GM06990 (cell line): ENCODE measurements at regions not wholly inside any gene's neighbourhood (a gene's known extent, or its start where the extent isn't known, plus 50 kb on each side); places are given as distances from the start of the nearest gene placed in this dataset.

Source experiments
- DNase-seq: peaks from one replicate; pipeline ENCODE4 v3.0.0-alpha.2; 2011; ENCODE audit not compliant: insufficient read length; ENCODE audit errors: extremely low read depth
- H3K27me3 ChIP-seq: replicated peaks from 2 replicates; pipeline ENCODE4 v1.6.0; 2011; ENCODE audit warnings: low read length; ENCODE audit not compliant: control insufficient read depth, insufficient read depth
- H3K36me3 ChIP-seq: 2 replicates; pipeline ENCODE4 v1.5.1; 2011; ENCODE audit warnings: low read length; ENCODE audit not compliant: control insufficient read depth, insufficient read depth
- H3K4me3 ChIP-seq: replicated peaks from 2 replicates; pipeline ENCODE4 v1.5.1; 2011; ENCODE audit warnings: low read depth, mild to moderate bottlenecking, control low read depth, low read length
- TF ChIP-seq, protein P1 (sequence below): IDR thresholded peaks from 2 replicates; pipeline ENCODE4 v1.5.1; 2011; ENCODE audit warnings: low read length, control low read depth, mild to moderate bottlenecking, inconsistent platforms; ENCODE audit not compliant: insufficient read depth, poor library complexity, severe bottlenecking

DNA sequence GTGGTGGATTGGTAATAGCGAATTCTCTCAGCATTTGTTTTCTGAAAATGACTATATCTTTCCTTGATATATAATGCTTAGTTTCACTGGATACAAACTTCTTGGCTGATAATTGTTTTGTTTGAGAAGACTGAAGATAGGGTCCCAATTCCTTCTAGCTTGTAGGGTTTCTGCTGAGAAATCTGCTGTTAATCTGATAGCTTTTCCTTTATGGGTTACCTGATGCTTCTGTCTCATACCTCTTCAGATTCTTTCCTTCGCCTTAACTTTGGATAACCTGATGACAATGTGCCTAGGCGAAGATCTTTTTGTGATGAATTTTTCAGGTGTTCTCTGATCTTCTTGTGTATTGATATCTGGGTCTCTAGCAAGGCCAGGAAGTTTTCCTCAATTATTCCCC lies 94.7 kb upstream of the ACO1 start:
- Histone ChIP-seq H3K36me3 (no peaks in the 10 kb centered on the region), H3K4me3 (no peak overlapping the region), H3K27me3 (no peaks in the 10 kb centered on the region)
- DNase-seq = no peak
- TF ChIP-seq, protein P1, sequence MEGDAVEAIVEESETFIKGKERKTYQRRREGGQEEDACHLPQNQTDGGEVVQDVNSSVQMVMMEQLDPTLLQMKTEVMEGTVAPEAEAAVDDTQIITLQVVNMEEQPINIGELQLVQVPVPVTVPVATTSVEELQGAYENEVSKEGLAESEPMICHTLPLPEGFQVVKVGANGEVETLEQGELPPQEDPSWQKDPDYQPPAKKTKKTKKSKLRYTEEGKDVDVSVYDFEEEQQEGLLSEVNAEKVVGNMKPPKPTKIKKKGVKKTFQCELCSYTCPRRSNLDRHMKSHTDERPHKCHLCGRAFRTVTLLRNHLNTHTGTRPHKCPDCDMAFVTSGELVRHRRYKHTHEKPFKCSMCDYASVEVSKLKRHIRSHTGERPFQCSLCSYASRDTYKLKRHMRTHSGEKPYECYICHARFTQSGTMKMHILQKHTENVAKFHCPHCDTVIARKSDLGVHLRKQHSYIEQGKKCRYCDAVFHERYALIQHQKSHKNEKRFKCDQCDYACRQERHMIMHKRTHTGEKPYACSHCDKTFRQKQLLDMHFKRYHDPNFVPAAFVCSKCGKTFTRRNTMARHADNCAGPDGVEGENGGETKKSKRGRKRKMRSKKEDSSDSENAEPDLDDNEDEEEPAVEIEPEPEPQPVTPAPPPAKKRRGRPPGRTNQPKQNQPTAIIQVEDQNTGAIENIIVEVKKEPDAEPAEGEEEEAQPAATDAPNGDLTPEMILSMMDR = no peak

DNA sequence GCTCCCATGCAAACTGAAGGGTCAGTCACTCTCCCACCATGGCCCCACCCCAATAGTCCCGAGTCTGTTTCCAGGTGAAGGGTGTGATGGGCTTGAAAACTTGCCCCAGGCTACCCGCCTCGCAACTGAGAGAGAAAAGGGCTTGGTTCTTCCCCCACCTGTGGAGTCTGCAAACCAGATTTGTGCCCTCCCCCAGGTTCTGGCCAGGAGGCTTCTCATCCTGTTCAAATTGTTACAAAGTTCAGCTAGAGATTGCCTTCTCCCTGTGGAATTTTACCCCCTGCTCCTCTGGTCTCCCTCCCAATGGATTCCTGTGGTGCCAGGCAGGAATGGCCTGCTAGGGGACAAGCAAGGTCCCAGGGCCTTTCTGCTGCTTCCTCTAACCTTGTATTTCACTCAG lies 93.1 kb upstream of the ACO1 start:
- Histone ChIP-seq H3K27me3 (no peaks in the 10 kb centered on the region), H3K36me3 (no peaks in the 10 kb centered on the region), H3K4me3 (no peak overlapping the region)
- TF ChIP-seq, protein P1 = no peak
- DNase-seq = no peak

DNA sequence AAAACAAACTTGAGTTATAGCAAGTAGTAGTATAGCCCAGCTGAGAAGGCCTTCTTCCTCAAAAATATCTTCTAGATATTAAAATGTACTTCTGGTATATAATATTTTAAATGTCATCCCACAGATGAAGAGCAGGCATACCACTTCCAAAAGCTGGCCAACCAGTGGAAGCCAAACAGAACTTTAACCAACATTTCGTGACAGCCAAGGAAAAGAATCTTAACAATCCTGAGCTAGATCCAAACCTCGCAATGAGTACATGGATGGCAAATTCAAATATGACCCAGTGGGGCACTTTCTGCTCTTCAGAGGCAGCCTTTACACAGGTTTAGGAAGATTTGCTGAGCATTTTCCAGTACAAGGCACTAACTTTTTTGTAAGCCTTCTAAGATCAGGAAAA lies 91.8 kb upstream of the ACO1 start:
- no peaks in the 10 kb centered on the region for H3K36me3 ChIP-seq
- H3K27me3 ChIP-seq = no peaks in the 10 kb centered on the region
- TF ChIP-seq, protein P1 = no peak
- no peak overlapping the region for H3K4me3 ChIP-seq
- no peak for DNase-seq

DNA sequence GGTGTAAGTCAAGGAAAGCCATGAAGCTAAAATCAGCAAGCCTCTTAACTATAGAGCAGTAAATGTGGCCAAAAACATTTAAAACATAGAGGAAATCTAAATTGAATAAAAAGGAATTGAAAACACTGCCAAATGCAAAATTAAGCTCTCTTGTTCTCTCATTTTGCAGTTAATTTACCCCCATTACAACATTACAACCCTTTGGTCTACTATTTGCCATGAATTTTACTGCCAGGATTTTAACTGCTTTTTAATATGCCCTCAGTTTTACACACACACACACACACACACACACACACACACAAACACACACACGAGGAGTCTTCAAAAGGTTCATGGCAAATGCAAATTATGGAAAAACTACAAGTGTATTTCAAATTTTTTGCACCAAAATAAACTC lies 91.4 kb upstream of the ACO1 start:
- no peak overlapping the region for H3K4me3 ChIP-seq
- no peak for DNase-seq
- TF ChIP-seq, protein P1 = no peak
- no peaks in the 10 kb centered on the region for H3K27me3 ChIP-seq
- no peaks in the 10 kb centered on the region for H3K36me3 ChIP-seq

DNA sequence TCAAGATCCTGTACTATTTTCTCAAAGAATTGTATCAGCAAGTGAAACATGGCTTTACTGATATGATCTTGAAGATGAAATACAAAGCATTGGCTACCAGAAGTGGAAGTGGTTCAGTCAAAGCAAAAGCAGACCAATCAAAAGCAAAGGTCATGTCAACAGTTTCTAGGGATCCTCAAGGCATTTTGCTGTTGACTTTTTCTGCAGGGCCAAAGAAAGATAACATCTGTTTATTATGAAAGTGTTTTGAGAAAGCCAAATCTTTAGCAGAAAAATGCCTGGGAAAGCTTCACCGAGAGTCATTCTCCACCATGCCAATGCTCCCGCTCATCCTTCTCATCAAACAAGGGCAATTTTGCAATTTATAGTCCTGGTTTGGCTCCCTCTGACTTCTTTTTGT lies 90.3 kb upstream of the ACO1 start:
- DNase-seq = no peak
- Histone ChIP-seq H3K4me3 (no peak overlapping the region), H3K36me3 (no peaks in the 10 kb centered on the region), H3K27me3 (no peaks in the 10 kb centered on the region)
- TF ChIP-seq, protein P1 = no peak

DNA sequence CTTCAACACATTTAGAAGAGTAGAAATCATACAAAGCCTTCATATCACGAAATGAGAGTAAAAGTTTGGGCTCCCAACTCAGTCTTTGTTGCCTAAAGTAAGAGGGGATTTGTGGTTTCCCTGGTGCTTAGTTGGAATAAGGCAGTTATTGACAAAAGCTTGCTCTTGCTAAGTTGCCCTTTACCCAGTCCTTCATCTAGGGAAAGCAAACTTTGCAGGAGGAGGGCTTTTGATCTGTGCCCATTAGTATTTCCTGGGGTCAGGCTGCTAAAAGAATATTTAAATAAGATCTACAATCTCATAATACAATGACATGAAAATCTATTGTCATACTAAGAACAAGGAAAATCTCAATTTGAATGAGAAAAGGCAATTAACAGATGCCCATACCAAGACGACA lies 84.1 kb upstream of the ACO1 start:
- TF ChIP-seq, protein P1 = no peak
- H3K36me3 ChIP-seq = no peaks in the 10 kb centered on the region

More for the DNA sequence above, 84.1 kb upstream of the ACO1 start:
- H3K27me3 ChIP-seq = no peaks in the 10 kb centered on the region
- no peak overlapping the region for H3K4me3 ChIP-seq
- DNase-seq = no peak
